Activated CD8-positive, alpha-beta T cell treated with anti-CD3 and anti-CD28 coated beads for 36 hours (primary cell): ENCODE measurements at regions not wholly inside any gene's neighbourhood (a gene's known extent, or its start where the extent isn't known, plus 50 kb on each side); places are given as distances from the start of the nearest gene placed in this dataset.

Experiments used
- ATAC-seq: fragments of 200-7000 bp; cut with Tn5 transposase; one replicate; pipeline ENCODE4 v1.10.0; 2021; ENCODE audit warnings: mild to moderate bottlenecking, moderate library complexity
- CTCF ChIA-PET: fragments of 350-600 bp; sonication (Branson Sonifier 250); formaldehyde crosslinking; loops from one replicate; lab custom pipeline; 2021; ENCODE audit warnings: antibody characterized with exemption; lab: Charles Lee
- POLR2A ChIA-PET: fragments of 350-600 bp; sonication (Branson Sonifier 250); formaldehyde crosslinking; loops from one replicate; lab custom pipeline; 2021; ENCODE audit warnings: antibody characterized with exemption; lab: Charles Lee
- DNase-seq: peaks from one replicate; pipeline ENCODE4 v3.0.0-alpha.2; 2020
- H3K27ac Mint-ChIP-seq: one replicate; pipeline ENCODE4 v1.8.0; 2021; ENCODE audit warnings: mild to moderate bottlenecking, mixed read lengths
- H3K27me3 Mint-ChIP-seq: one replicate; pipeline ENCODE4 v1.8.0; 2021; ENCODE audit warnings: mixed read lengths
- H3K36me3 Mint-ChIP-seq: one replicate; pipeline ENCODE4 v1.8.0; 2021; ENCODE audit warnings: low read depth, mixed read lengths
- H3K4me1 Mint-ChIP-seq: one replicate; pipeline ENCODE4 v1.8.0; 2021; ENCODE audit warnings: low read depth, mixed read lengths
- H3K4me3 Mint-ChIP-seq: one replicate; pipeline ENCODE4 v1.8.0; 2021; ENCODE audit warnings: mild to moderate bottlenecking, moderate library complexity, mixed read lengths
- H3K9me3 Mint-ChIP-seq: one replicate; pipeline ENCODE4 v1.8.0; 2021; ENCODE audit warnings: mixed read lengths
- intact Hi-C: fragments of 100-400 bp; cut with micrococcal nuclease; formaldehyde crosslinking; loops from one replicate; pipeline ENCODE4 v1.10.0; 2022
- TF ChIP-seq, protein P1 (sequence below): fragments of 200-600 bp; IDR thresholded peaks from one replicate; pipeline ENCODE4 v1.8.0; 2022; ENCODE audit warnings: antibody characterized with exemption, mild to moderate bottlenecking

DNA sequence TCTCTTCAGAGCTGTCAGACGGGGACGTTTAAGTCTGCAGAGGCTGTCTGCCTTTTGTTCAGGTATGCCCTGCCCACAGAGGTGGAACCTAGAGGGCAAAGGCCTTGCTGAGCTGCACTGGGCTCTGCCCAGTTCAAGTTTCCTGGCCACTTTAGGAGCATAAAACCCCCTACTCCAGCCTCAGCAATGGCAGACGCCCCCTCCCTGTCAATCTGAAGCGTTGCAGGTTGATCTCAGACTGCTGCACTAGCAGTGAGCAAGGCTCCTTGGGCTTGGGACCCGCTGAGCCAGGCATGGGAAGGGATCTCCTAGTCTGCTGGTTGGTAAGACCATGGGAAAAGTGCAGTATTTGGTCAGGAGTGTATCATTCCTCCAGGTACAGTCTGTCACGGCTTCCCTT is 66.6 kb upstream of the TP53I11 start:
- Mint-ChIP-seq H3K36me3 (peaks cover 2% of the 10 kb centered on the region), H3K4me1 (peaks cover 13% of the 10 kb centered on the region), H3K9me3 (peaks cover 19% of the 10 kb centered on the region), H3K27ac (no peak overlapping the region), H3K27me3 (peaks cover 6% of the 10 kb centered on the region), H3K4me3 (no peak overlapping the region)
- POLR2A ChIA-PET = no interaction called here
- intact Hi-C loops = no loop called here
- TF ChIP-seq, protein P1, sequence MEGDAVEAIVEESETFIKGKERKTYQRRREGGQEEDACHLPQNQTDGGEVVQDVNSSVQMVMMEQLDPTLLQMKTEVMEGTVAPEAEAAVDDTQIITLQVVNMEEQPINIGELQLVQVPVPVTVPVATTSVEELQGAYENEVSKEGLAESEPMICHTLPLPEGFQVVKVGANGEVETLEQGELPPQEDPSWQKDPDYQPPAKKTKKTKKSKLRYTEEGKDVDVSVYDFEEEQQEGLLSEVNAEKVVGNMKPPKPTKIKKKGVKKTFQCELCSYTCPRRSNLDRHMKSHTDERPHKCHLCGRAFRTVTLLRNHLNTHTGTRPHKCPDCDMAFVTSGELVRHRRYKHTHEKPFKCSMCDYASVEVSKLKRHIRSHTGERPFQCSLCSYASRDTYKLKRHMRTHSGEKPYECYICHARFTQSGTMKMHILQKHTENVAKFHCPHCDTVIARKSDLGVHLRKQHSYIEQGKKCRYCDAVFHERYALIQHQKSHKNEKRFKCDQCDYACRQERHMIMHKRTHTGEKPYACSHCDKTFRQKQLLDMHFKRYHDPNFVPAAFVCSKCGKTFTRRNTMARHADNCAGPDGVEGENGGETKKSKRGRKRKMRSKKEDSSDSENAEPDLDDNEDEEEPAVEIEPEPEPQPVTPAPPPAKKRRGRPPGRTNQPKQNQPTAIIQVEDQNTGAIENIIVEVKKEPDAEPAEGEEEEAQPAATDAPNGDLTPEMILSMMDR = no peak
- CTCF ChIA-PET = interaction anchor here (1.0 to 1.7 kb wide), 3 partner anchors 86 to 400 kb away, joined by 3 to 6 read pairs (median 3); no protein-coding TSS in a partner anchor
- ATAC-seq (no peak), DNase-seq (no peak)

DNA sequence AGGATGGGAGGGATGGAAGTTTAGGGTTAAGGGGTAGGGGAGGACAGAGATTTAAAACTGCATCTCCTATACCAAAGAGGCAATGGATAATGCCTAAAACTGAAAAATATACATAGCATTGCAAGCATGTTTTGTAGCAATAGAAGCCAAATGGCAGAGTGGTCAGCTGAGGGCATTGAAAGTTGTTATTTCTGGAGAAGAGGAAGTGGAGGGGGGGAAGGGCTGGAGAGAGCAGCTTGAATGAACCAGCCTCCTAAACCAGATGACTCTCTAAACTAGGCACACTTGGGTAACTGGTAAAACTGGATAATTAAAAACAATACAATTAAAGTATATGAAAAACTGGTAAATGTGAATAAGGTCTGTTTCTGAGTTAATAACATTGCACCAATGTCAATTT is 70.3 kb upstream of the TP53I11 start:
- POLR2A ChIA-PET = no interaction called here
- peaks cover 4% of the 10 kb centered on the region for H3K9me3 Mint-ChIP-seq
- CTCF ChIA-PET = no interaction called here
- no peak overlapping the region for H3K4me3 Mint-ChIP-seq
- intact Hi-C loops = no loop called here
- DNase-seq (no peak), ATAC-seq (no peak)
- TF ChIP-seq, protein P1 = no peak
- no peaks in the 10 kb centered on the region for H3K27me3 Mint-ChIP-seq
- H3K4me1 Mint-ChIP-seq = peaks cover 14% of the 10 kb centered on the region
- no peaks in the 10 kb centered on the region for H3K36me3 Mint-ChIP-seq
- H3K27ac Mint-ChIP-seq = no peak overlapping the region

DNA sequence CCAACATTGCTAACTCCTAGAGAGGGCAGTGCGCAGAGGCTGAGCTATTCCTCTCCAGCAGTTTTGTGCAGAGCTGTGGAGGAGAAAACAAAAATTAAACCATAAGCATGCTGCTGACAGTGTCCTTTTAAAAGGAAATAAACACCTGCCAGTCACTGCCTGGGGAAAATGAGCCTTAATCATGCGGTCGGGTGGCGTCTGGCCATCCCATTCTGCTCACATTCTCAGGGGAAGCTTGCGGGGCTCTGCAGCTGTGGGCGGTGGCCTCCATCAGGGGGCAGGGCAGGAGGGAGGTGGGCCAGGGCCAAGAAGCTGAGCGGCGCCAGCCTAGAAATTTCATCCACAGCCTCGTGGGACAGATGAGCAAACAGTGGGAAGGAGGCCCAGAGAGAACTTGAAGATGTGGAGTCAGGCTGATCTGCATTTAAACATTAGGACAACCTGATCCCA is 71.0 kb upstream of the TP53I11 start:
- ATAC-seq (no peak), DNase-seq (no peak)
- no peaks in the 10 kb centered on the region for H3K36me3 Mint-ChIP-seq
- intact Hi-C loops = no loop called here
- no peak overlapping the region for H3K27ac Mint-ChIP-seq
- TF ChIP-seq, protein P1 = no peak
- H3K9me3 Mint-ChIP-seq = no peaks in the 10 kb centered on the region
- ChIA-PET CTCF (no interaction called here), POLR2A (no interaction called here)
- no peaks in the 10 kb centered on the region for H3K27me3 Mint-ChIP-seq
- peaks cover 13% of the 10 kb centered on the region for H3K4me1 Mint-ChIP-seq
- no peak overlapping the region for H3K4me3 Mint-ChIP-seq

DNA sequence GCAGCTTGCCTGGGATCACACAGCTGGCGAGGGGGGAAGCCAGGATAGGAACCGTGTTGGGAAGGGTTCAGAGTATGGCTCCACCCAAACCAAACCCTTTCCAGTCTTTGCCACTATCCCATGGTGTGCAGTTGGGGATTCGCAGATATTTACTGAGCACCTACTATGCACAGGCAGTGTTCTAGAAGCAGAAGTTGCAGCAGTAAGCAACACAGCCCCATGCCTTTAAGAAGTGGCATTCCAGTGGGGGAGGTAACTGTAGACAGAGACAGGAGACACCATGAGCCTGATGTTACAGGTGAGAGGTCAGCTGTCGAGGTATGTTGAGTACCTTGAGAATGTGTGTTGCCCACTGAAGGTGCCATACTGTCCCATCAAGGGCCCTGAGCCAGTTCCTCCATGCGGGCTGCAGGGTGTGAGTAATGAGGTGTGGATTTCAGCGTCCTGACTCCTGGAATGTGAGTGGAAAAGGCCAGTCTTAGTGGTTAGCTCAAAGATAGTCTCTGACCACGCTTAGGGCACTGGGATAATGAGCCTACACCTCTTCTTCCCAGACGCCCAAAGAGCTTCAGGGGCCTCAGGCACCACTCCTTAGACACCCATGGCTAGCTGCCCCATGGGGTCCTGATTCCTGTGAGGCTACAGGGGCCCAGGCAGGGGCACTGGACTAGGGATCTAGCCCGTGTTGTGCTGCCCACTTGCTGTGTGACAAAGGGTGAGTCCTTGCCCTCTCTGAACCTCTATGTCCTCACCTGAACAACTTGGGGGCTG is 71.8 kb upstream of the TP53I11 start:
- no peak for ATAC-seq
- intact Hi-C loops = no loop called here
- TF ChIP-seq, protein P1 = no peak
- Mint-ChIP-seq H3K27me3 (no peaks in the 10 kb centered on the region), H3K36me3 (no peaks in the 10 kb centered on the region), H3K4me3 (no peak overlapping the region), H3K4me1 (peaks cover 11% of the 10 kb centered on the region), H3K9me3 (no peaks in the 10 kb centered on the region), H3K27ac (no peak overlapping the region)
- no peak for DNase-seq
- ChIA-PET CTCF (no interaction called here), POLR2A (no interaction called here)

DNA sequence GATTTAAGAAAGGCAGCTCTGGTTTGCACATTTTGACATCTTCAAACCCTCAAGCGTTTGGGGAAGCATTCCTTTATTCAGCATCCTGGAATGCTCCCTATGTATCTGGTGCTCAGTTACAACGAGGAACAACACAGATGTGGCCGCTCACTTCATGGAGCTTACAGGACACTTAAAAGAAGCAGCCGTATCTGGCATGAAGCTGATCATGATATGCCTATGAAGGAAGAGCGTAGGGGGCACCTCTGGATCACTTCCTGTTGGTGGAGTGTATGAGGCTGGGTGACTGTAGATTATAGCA is 72.3 kb upstream of the TP53I11 start:
- DNase-seq (no peak), ATAC-seq (no peak)
- ChIA-PET CTCF (no interaction called here), POLR2A (no interaction called here)
- H3K36me3 Mint-ChIP-seq = no peaks in the 10 kb centered on the region
- H3K27ac Mint-ChIP-seq = no peak overlapping the region
- intact Hi-C loops = no loop called here
- H3K9me3 Mint-ChIP-seq = no peaks in the 10 kb centered on the region
- H3K4me1 Mint-ChIP-seq = peaks cover 11% of the 10 kb centered on the region
- H3K27me3 Mint-ChIP-seq = no peaks in the 10 kb centered on the region
- H3K4me3 Mint-ChIP-seq = no peak overlapping the region
- TF ChIP-seq, protein P1 = no peak
